ENCODE measurements at regions not wholly inside any gene's neighbourhood (a gene's known extent, or its start where the extent isn't known, plus 50 kb on each side); places are given as distances from the start of the nearest gene placed in this dataset.

DNA sequence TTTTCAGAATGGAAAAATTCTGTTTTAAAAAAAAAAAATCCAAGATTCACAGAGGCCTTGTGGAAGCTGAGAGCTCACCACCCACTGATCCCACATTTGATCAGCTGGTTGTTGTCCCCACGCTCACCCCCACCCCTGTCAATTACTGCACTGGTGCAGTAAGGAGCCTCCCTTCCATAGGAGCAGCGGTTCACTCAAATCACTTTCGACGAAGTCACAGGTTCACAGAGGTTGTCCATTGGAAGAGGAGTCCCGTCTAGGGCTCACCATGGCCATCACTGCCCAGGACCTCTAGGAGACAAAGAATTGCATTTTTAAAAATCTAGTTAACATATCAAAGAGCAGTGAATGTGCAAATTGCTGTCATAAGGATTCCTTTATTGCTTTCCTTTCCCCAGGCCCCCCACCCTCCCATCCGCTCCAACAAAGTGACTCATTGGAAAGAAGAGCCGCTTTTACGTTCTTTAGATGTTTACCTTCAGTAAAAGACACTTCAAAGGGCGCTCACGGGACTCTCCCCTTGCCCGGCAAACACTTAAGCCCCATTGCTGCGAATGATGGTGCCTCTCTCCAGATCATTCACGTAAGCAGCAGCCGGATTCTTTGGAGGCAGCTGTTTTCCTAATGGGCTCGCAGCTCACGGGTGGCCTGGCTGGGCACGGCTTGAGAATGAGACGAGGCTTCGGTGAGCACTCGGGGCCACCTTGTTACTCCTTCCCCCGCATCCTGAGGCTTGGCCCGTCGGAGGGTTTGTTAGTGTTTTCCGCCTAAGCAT, 165.5 kb upstream of the SALL3 start:
- Histone ChIP-seq H3K27ac (ENCODE audit: low read depth in 2 of 2, low read length in 1 of 2) (no peak overlapping the region), H3K9me3 (ENCODE audit: control insufficient read depth in 2 of 2, insufficient read depth in 1 of 2, low read depth in 1 of 2, low read length in 1 of 2) (peaks cover 0 to 13% of the 10 kb centered on the region in 2 donors), H3K27me3 (ENCODE audit: control insufficient read depth in 1 of 2, insufficient read depth in 2 of 2, low read length in 2 of 2) (peaks cover 0 to 6% of the 10 kb centered on the region in 2 donors), H3K36me3 (ENCODE audit: control insufficient read depth in 2 of 2, insufficient read depth in 2 of 2, low read length in 1 of 2) (no peaks in the 10 kb centered on the region), H3K4me3 (ENCODE audit: low read depth in 1 of 2, low read length in 2 of 2) (no peak overlapping the region), H3K4me1 (ENCODE audit: control insufficient read depth in 2 of 2, insufficient read depth in 2 of 2, low read length in 1 of 2) (no peaks in the 10 kb centered on the region)
- 36 to 44% methylated on average over 24 of the region's 24 CpGs for WGBS, 2 donors

DNA sequence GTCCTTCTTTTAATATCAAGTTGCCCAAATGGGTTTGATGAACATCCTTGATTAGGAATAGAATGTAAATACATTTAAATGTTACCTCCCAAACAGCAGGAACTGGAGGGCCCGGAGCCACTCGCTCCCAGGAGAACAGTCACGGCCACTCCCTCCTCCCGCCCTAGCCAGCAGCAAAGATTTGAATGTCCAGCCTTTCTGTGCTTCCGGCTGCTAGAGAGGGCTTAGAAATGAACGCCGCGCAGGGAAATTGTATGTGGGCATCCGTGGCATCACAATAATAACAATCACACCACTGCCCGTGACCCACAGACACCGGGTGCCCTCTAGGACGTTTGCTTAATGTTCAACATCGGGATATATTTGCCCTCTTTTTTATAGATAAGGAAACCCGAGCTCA, 164.9 kb upstream of the SALL3 start:
- Histone ChIP-seq H3K36me3 (ENCODE audit: control insufficient read depth in 2 of 2, insufficient read depth in 2 of 2, low read length in 1 of 2) (no peaks in the 10 kb centered on the region), H3K27ac (ENCODE audit: low read depth in 2 of 2, low read length in 1 of 2) (no peak overlapping the region), H3K4me3 (ENCODE audit: low read depth in 1 of 2, low read length in 2 of 2) (no peak overlapping the region), H3K9me3 (ENCODE audit: control insufficient read depth in 2 of 2, insufficient read depth in 1 of 2, low read depth in 1 of 2, low read length in 1 of 2) (peaks cover 0 to 11% of the 10 kb centered on the region in 2 donors), H3K4me1 (ENCODE audit: control insufficient read depth in 2 of 2, insufficient read depth in 2 of 2, low read length in 1 of 2) (no peaks in the 10 kb centered on the region), H3K27me3 (ENCODE audit: control insufficient read depth in 1 of 2, insufficient read depth in 2 of 2, low read length in 2 of 2) (peaks cover 0 to 6% of the 10 kb centered on the region in 2 donors)
- WGBS, 2 donors = 43 to 52% methylated on average over 14 of the region's 14 CpGs

DNA sequence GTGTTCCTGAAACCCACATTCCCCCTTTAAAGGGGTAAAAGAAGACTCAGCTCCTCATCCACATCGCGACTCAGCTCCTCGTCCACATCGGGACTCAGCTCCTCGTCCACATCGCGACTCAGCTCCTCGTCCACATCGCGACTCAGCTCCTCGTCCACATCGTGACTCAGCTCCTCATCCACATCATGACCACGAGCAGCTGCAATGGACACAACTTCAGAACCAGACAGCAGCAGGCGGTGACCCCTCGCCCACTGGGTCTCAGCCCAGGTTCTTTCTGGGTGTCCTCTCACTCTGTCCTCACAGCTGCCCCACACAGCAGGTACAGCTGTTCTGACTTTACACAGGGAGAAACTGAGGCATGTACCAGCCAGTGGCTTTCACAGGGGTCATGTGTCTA, 163.5 kb upstream of the SALL3 start:
- Histone ChIP-seq H3K9me3 (ENCODE audit: control insufficient read depth in 2 of 2, insufficient read depth in 1 of 2, low read depth in 1 of 2, low read length in 1 of 2) (peaks cover 0 to 6% of the 10 kb centered on the region in 2 donors), H3K36me3 (ENCODE audit: control insufficient read depth in 2 of 2, insufficient read depth in 2 of 2, low read length in 1 of 2) (no peaks in the 10 kb centered on the region), H3K4me3 (ENCODE audit: low read depth in 1 of 2, low read length in 2 of 2) (no peak overlapping the region), H3K4me1 (ENCODE audit: control insufficient read depth in 2 of 2, insufficient read depth in 2 of 2, low read length in 1 of 2) (no peaks in the 10 kb centered on the region), H3K27me3 (ENCODE audit: control insufficient read depth in 1 of 2, insufficient read depth in 2 of 2, low read length in 2 of 2) (peaks cover 3 to 6% of the 10 kb centered on the region in 2 donors), H3K27ac (ENCODE audit: low read depth in 2 of 2, low read length in 1 of 2) (no peak overlapping the region)
- WGBS, 2 donors = 88 to 90% methylated on average over 15 of the region's 15 CpGs

DNA sequence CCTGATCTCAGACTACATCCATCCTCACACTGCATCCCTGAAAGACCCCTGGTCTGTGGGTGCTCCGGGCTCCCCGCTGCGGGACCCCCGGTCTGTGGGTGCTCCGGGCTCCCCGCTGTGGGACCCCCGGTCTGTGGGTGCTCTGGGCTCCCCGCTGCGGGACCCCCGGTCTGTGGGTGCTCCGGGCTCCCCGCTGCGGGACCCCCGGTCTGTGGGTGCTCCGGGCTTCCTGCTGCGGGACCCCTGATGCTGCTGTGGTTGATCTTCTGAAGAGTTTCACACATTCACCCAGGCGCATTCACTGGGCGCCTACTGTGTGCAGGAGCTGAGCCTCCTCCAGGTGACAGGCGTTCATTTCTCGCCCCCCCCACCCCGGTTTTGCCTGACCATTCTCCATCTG, 162.7 kb upstream of the SALL3 start:
- 88 to 92% methylated on average over 21 of the region's 21 CpGs for WGBS, 2 donors
- Histone ChIP-seq H3K27me3 (ENCODE audit: control insufficient read depth in 1 of 2, insufficient read depth in 2 of 2, low read length in 2 of 2) (peaks cover 4 to 6% of the 10 kb centered on the region in 2 donors), H3K4me1 (ENCODE audit: control insufficient read depth in 2 of 2, insufficient read depth in 2 of 2, low read length in 1 of 2) (no peaks in the 10 kb centered on the region), H3K9me3 (ENCODE audit: control insufficient read depth in 2 of 2, insufficient read depth in 1 of 2, low read depth in 1 of 2, low read length in 1 of 2) (peaks cover 0 to 5% of the 10 kb centered on the region in 2 donors), H3K4me3 (ENCODE audit: low read depth in 1 of 2, low read length in 2 of 2) (no peak overlapping the region), H3K27ac (ENCODE audit: low read depth in 2 of 2, low read length in 1 of 2) (no peak overlapping the region), H3K36me3 (ENCODE audit: control insufficient read depth in 2 of 2, insufficient read depth in 2 of 2, low read length in 1 of 2) (no peaks in the 10 kb centered on the region)

DNA sequence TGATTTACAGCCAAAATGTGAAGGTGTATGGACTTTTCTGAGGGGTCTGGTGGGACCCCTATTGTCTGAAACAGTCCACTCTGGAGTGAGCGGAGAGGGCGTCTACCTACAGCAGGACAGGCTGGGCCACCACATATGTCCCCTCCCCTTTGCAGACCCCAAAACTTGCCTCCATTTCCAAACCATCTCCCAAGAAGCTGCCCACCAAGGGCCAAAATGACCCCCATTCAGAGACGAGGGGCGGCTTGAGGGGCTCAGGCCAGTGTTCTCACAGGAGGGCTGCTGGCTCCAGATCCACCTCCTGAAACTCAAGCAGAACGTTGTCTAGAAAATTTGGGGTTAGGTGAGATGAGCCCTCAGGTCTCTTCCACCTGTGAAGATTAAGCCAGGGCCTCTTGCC, 161.1 kb upstream of the SALL3 start:
- no peak overlapping the region for H3K4me3 ChIP-seq (ENCODE audit: low read depth in 1 of 2, low read length in 2 of 2)
- peaks cover 4% of the 10 kb centered on the region in 2 donors for H3K27me3 ChIP-seq (ENCODE audit: control insufficient read depth in 1 of 2, insufficient read depth in 2 of 2, low read length in 2 of 2)
- no peaks in the 10 kb centered on the region for H3K36me3 ChIP-seq (ENCODE audit: control insufficient read depth in 2 of 2, insufficient read depth in 2 of 2, low read length in 1 of 2)
- H3K27ac ChIP-seq (ENCODE audit: low read depth in 2 of 2, low read length in 1 of 2) = no peak overlapping the region
- 88 to 89% methylated on average over 5 of the region's 5 CpGs for WGBS, 2 donors
- H3K4me1 ChIP-seq (ENCODE audit: control insufficient read depth in 2 of 2, insufficient read depth in 2 of 2, low read length in 1 of 2) = no peaks in the 10 kb centered on the region
- H3K9me3 ChIP-seq (ENCODE audit: control insufficient read depth in 2 of 2, insufficient read depth in 1 of 2, low read depth in 1 of 2, low read length in 1 of 2) = peaks cover 0 to 2% of the 10 kb centered on the region in 2 donors

DNA sequence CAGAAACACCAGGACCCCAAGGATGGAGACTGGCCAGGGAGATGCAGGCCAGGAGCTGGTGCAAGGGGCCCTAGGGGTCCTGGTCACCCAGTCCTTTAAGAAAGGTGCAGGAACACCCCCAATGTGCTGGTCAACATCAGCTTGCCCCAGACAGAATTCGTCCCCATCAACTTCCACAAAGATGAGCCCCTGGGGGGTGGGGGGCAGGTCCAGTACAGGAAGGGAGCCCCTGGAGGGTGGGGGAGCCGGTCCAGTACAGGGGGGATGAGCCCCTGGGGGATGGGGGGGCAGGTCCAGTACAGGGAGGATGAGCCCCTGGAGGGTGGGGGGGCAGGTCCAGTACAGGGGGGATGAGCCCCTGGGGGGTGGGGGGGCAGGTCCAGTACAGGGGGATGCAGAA, 160.7 kb upstream of the SALL3 start:
- WGBS, 2 donors = 60 to 71% methylated on average over 2 of the region's 2 CpGs
- Histone ChIP-seq H3K4me1 (ENCODE audit: control insufficient read depth in 2 of 2, insufficient read depth in 2 of 2, low read length in 1 of 2) (no peaks in the 10 kb centered on the region), H3K27ac (ENCODE audit: low read depth in 2 of 2, low read length in 1 of 2) (no peak overlapping the region), H3K9me3 (ENCODE audit: control insufficient read depth in 2 of 2, insufficient read depth in 1 of 2, low read depth in 1 of 2, low read length in 1 of 2) (peaks cover 0 to 2% of the 10 kb centered on the region in 2 donors), H3K27me3 (ENCODE audit: control insufficient read depth in 1 of 2, insufficient read depth in 2 of 2, low read length in 2 of 2) (peaks cover 4% of the 10 kb centered on the region in 2 donors), H3K36me3 (ENCODE audit: control insufficient read depth in 2 of 2, insufficient read depth in 2 of 2, low read length in 1 of 2) (no peaks in the 10 kb centered on the region), H3K4me3 (ENCODE audit: low read depth in 1 of 2, low read length in 2 of 2) (no peak overlapping the region)

DNA sequence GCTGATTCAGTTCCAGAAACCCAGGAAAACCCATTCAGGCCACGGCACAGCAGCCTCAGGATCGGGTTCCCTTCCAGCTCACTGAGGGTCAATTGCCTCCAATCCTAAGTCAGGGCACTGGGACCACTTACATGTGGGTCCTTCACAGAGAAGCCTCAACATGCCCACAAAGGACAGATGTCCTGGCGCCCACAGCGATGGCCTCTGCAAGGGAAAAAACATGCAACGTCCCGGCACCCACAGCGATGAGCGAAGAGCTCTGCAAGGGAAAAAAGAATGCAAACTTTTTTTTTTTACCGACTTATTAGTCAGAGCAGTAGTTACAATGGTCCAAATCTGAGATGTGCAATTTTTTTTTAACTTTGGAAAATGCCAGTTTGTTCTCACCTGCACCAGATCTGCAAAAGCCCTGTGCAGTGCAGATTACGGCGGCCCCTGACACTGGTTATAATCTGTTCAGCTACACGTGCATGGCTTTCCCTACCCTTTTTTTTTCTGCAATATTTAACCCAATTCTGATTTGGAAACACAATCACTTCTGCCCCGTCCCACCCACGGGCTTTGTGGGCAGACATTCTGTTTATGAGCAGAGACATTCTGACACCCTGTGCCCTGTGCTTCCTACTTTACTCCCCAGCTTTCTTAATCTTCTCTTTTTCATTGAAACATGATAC, 159.3 kb upstream of the SALL3 start:
- Histone ChIP-seq H3K27me3 (ENCODE audit: control insufficient read depth in 1 of 2, insufficient read depth in 2 of 2, low read length in 2 of 2) (peaks cover 2 to 4% of the 10 kb centered on the region in 2 donors), H3K4me3 (ENCODE audit: low read depth in 1 of 2, low read length in 2 of 2) (no peak overlapping the region), H3K36me3 (ENCODE audit: control insufficient read depth in 2 of 2, insufficient read depth in 2 of 2, low read length in 1 of 2) (no peaks in the 10 kb centered on the region), H3K9me3 (ENCODE audit: control insufficient read depth in 2 of 2, insufficient read depth in 1 of 2, low read depth in 1 of 2, low read length in 1 of 2) (peaks cover 0 to 2% of the 10 kb centered on the region in 2 donors), H3K4me1 (ENCODE audit: control insufficient read depth in 2 of 2, insufficient read depth in 2 of 2, low read length in 1 of 2) (no peaks in the 10 kb centered on the region), H3K27ac (ENCODE audit: low read depth in 2 of 2, low read length in 1 of 2) (no peak overlapping the region)
- WGBS, 2 donors = 65% methylated on average over 14 of the region's 14 CpGs

DNA sequence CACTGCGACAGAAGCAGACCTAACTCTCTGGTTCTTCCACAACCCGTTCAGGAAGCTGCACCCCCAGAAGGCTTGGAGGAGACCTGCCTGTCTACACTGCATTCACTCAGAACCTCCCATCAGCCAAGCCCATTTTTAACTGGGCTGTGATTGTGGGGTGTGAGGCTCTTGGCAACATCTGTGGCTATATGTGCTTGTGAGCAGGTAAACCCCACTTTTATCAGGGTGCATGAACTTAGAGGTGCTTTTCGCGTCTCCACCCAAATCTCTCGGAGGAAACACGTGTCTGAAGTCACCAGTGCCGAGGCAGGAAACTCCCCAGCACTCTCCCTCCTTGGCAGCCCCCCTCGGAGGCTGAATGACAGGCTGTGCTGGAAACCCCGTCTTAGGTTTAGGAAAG, 158.2 kb upstream of the SALL3 start:
- Histone ChIP-seq H3K4me3 (ENCODE audit: low read depth in 1 of 2, low read length in 2 of 2) (no peak overlapping the region), H3K9me3 (ENCODE audit: control insufficient read depth in 2 of 2, insufficient read depth in 1 of 2, low read depth in 1 of 2, low read length in 1 of 2) (peaks cover 0 to 2% of the 10 kb centered on the region in 2 donors), H3K4me1 (ENCODE audit: control insufficient read depth in 2 of 2, insufficient read depth in 2 of 2, low read length in 1 of 2) (no peaks in the 10 kb centered on the region), H3K36me3 (ENCODE audit: control insufficient read depth in 2 of 2, insufficient read depth in 2 of 2, low read length in 1 of 2) (no peaks in the 10 kb centered on the region), H3K27me3 (ENCODE audit: control insufficient read depth in 1 of 2, insufficient read depth in 2 of 2, low read length in 2 of 2) (peaks cover 2 to 4% of the 10 kb centered on the region in 2 donors), H3K27ac (ENCODE audit: low read depth in 2 of 2, low read length in 1 of 2) (no peak overlapping the region)
- WGBS, 2 donors = 62 to 64% methylated on average over 9 of the region's 9 CpGs

DNA sequence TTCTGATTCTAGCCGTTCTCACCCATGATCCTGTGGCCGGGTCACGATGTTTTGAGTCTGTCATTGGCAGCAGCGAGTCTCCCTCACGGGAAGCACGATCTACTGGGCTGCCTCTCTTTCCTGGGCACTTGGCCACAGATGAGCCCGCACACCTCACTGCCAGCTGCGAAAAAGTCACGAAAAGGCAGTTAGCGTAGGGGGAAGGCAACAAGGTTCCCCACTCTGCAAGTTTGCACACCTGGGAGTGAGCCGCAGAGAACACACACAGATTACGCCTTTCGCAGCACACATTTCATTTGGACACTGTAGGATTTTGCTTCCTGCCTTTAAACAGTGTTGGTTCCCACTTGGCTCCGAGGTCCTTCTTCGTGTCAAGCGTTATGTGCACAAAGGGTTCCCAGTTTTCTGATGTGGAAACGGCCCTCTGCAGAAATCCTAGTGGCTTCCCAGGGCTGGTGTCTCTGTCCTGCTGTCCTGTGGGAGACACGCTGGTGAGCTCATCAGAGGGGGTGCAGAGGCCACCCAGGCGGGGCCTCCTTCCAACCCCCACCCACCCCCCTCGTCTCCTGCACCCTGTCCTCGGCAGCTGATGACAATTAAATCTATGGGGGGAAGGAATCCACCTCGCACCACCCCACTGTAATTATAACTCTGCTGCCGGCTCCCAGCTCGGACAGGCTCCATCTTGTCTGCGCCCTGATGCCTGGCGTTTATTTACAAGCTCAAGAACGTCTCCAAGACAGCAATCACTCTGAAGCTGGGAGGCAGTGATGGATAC, 157.3 kb upstream of the SALL3 start:
- 73 to 76% methylated on average over 27 of the region's 27 CpGs for WGBS, 2 donors
- Histone ChIP-seq H3K9me3 (ENCODE audit: control insufficient read depth in 2 of 2, insufficient read depth in 1 of 2, low read depth in 1 of 2, low read length in 1 of 2) (peaks cover 0 to 2% of the 10 kb centered on the region in 2 donors), H3K27me3 (ENCODE audit: control insufficient read depth in 1 of 2, insufficient read depth in 2 of 2, low read length in 2 of 2) (peaks cover 2 to 4% of the 10 kb centered on the region in 2 donors), H3K4me1 (ENCODE audit: control insufficient read depth in 2 of 2, insufficient read depth in 2 of 2, low read length in 1 of 2) (no peaks in the 10 kb centered on the region), H3K36me3 (ENCODE audit: control insufficient read depth in 2 of 2, insufficient read depth in 2 of 2, low read length in 1 of 2) (no peaks in the 10 kb centered on the region), H3K4me3 (ENCODE audit: low read depth in 1 of 2, low read length in 2 of 2) (no peak overlapping the region), H3K27ac (ENCODE audit: low read depth in 2 of 2, low read length in 1 of 2) (no peak overlapping the region)
